AG10803 (cell line): ENCODE measurements at regions not wholly inside any gene's neighbourhood (a gene's known extent, or its start where the extent isn't known, plus 50 kb on each side); places are given as distances from the start of the nearest gene placed in this dataset.

Experiments
- DNase-seq: peaks from one replicate; pipeline ENCODE4 v3.0.0; 2010; ENCODE audit warnings: low read depth
- H3K4me3 ChIP-seq: 2 replicates; pipeline ENCODE4 v1.5.1; 2011; ENCODE audit warnings: mild to moderate bottlenecking, low read length, control low read depth
- CTCF ChIP-seq: conservative IDR thresholded peaks from 2 replicates; pipeline ENCODE4 v1.5.1; 2011; ENCODE audit warnings: mild to moderate bottlenecking, low read length, control low read depth, inconsistent platforms

GRCh38 chr16:65333283-65333682 is 211.4 kb upstream of the CDH11 start:
- H3K4me3 ChIP-seq = no peak overlapping the region
- TF ChIP-seq CTCF = no peak
- no peak for DNase-seq

DNA sequence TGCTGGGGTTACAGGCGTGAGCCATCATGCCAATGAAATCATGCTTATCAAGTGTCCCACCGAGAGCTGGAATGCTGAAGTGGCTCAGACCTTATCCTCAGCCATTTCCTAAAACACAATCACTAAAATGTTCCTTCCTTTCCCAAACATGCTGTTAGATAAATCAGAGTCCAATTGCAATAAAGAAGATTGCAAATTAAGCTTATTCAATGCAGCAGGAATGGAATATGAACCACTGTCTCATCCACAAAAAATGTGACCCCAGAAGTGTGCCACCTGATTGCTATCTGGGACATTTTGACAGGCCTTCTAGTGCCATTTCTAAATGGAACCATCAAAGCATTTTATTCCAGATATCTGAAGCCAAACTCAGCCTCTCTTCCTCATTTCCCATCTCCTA is 205.5 kb upstream of the CDH11 start:
- no peak overlapping the region for H3K4me3 ChIP-seq
- DNase-seq = no peak
- TF ChIP-seq CTCF = no peak

- H3K4me3 ChIP-seq = no peak overlapping the region
- TF ChIP-seq CTCF = no peak
- no peak for DNase-seq
Observed at GRCh38 chr16:65323655-65324237, 201.9 kb upstream of the CDH11 start.

DNA sequence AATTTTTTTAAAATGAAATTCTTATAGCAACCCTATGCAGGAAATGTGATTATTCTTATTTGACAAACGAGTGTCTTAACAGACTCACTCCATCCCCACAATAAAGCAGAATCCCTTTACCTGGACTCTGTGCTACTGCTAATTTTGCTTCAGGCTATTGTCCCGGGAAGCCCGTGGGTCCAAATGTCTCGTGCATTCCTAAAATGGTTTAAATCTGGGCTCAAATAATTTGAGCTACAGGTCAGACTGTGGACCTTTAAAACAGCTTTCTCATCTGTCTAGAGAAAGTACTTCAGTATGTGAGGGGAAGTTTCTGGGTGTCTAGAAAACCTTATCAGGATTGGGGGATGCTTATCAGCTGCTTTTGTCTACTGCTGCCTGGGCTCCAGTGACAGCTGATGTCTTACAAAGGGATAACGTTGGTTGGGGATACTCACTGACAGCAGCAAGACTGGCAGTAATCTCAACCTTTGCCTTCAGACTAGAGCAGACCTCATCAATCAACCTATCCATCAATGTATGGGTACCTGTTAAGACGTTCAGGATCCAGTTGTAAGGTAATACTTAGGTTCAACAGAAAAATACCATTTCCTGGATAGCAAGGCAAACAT is 197.9 kb upstream of the CDH11 start:
- DNase-seq = no peak
- TF ChIP-seq CTCF = no peak
- no peak overlapping the region for H3K4me3 ChIP-seq

GRCh38 chr16:65318590-65319257 is 196.9 kb upstream of the CDH11 start:
- TF ChIP-seq CTCF = no peak

GRCh38 chr16:65318138-65318537 is 196.3 kb upstream of the CDH11 start:
- H3K4me3 ChIP-seq = no peak overlapping the region
- TF ChIP-seq CTCF = no peak
- peak; percentile 54 for DNase-seq

More at GRCh38 chr16:65318590-65319257, 196.9 kb upstream of the CDH11 start:
- DNase-seq = no peak
- H3K4me3 ChIP-seq = no peak overlapping the region

- no peak overlapping the region for H3K4me3 ChIP-seq
- no peak for TF ChIP-seq CTCF
- no peak for DNase-seq
Observed at GRCh38 chr16:65316808-65317207, 194.9 kb upstream of the CDH11 start.
